HPDE6-E6E7 (cell line): ENCODE measurements at regions not wholly inside any gene's neighbourhood (a gene's known extent, or its start where the extent isn't known, plus 50 kb on each side); places are given as distances from the start of the nearest gene placed in this dataset.
"Not testable (repeated sequence)": the region's sequence is repeated elsewhere in the genome, so short reads cannot be mapped to it uniquely, and the experiment has no call there.

ENCODE experiments used
- DNase-seq: peaks from one replicate; pipeline ENCODE4 v3.0.0; 2011; ENCODE audit warnings: missing footprints; ENCODE audit errors: extremely low spot score

DNA sequence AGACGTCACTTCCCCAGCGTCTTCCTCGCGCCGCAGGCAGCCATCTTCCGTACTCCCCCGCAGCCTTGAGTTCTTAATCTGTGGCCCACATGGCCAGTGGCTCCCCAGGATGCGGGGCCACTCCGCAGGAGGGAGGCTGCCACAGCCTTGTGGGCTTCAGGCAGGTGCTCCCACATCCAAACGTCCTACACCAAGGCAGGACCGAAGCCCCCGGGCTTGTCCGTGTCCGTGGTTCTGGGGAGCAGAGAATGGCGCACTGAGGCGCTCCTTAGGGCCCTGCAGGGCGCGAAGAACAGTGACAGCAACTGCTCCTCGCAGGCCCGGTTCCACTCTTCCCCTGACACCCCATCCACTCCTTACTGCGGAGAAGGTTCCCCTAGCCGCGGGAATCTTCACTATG, 755.8 kb downstream of the PRIM2 start:
- no peak for DNase-seq

DNA sequence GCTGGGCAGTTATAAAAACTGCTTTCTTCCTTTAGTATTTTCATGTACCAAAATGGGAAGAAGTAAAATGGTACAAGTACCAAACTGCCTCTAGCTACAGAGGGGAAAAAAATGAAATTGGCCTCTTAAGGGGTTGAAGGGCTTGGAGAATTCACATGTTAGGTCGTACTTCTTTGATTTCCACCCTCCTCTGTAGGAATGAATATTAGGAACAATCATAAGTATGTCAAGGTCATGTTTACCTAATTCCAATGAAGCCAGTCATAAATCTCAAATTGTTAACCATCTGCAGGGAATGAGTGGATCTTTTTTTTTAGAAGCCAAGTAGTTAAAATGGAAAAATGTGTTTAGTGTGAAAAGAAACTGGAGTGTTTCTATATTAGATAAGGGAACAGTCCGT, 772.6 kb downstream of the PRIM2 start:
- not testable (repeated sequence) for DNase-seq

DNA sequence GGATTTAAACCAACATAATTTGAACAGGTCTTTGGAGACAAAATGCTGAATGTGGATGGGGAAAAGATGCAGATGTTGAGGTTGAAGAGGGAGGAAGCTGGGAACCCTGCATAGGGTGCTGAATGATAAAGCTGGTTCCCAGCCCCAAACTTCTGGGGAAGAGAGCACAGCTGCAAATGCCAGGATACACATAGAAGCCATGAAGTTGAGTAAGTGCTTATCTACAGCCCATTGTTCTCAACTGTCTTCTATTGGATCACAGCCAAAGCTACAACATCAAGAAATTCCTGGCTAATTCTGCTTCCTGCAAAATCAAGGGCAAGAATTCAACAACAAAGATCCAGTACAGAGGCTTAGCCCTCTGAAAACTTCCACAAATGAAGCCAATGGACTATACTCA, 779.8 kb downstream of the PRIM2 start:
- DNase-seq = not testable (repeated sequence)

DNA sequence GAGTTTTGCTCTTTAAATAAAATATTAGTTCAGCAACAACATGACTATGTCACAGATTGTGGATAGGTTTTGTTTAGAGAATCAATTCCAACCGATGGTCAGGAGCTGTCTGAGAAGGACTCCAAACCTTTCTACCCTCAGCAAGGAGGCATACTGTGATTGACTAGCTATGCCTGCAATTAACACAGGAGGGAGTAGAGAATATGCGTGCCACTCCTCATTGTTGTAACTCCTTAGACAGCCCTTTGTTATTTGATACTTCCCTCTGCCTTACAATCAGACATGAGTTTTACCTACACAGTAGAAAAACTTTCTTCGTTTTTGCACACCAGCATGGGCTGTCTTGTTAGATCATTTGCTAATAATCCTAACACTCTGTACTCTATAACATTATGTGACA, 796.5 kb downstream of the PRIM2 start:
- DNase-seq = no peak

DNA sequence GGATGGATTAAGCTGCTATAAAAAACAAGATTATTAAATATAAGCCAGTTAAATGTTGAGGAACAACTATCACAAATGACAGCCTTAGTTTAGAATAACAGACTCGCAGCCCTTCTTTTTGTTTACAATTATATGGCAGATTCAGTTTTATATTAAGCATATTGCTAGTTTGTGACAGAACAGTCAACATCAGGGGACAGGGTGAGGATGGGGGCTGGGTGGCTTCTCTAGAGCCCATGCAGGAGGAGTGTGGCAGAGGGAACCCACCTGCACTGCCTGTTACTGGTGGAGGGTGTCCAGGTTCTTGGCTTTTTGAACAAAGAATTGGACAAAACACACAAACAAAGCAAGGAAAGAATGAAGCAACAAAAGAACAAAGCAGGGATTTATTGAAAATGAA, 799.7 kb downstream of the PRIM2 start:
- DNase-seq = not testable (repeated sequence)

DNA sequence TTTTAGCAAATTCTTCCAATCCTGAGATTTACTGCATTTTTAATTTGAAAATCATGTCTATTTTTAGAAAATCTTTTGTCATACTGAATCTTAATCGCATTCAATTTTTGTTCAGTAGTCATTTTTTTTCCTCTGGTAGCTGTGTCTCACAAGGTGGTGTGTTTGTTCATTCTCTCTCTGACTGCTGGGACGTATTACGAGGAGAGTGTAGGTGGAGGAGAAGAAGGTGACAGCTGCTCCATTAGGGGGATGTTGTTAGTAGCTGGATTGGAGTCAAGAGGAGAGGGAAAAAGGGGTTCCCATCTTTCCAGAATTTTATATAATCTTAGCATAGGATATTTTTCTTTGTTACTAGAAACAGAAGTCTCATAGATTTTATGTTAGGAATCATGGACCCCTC, 804.2 kb downstream of the PRIM2 start:
- DNase-seq = not testable (repeated sequence)

DNA sequence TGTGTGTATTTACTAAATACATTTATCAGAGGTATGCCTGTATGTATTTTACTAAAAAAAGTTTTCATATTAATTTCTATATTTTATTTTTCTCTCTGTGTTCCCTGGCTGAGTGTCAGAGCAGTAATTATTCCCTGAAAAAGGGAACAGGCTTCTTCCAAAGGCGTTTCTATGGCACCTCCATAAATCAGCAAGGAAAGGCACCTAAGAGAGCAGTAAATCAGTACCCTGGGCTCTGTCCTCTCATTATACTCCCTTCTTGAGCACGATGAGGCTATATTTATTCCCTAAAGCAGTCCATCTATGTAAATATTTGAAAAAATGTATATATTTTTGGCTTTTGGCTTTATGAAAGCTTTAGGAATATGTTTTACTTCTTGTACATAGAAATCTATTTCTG, 806.3 kb downstream of the PRIM2 start:
- DNase-seq = not testable (repeated sequence)

DNA sequence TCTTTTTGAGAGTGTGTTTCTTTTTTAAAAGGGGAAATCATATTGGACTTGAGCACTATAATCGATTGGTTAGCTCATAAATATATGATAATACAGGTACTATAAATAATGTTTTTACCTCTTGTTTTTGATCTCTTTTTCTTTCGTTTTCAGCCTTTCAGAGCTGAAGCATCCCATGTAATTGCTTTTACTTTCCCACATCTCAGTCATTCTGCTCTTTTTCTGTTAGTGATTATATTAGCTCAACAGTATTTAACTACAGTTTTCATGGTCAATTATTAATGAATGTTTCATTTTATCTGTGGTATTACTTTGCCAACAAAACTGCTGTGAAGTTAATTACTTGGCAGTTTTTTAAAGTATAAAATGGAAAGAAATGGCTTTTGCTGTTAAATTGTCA, 811.1 kb downstream of the PRIM2 start:
- DNase-seq = not testable (repeated sequence)

DNA sequence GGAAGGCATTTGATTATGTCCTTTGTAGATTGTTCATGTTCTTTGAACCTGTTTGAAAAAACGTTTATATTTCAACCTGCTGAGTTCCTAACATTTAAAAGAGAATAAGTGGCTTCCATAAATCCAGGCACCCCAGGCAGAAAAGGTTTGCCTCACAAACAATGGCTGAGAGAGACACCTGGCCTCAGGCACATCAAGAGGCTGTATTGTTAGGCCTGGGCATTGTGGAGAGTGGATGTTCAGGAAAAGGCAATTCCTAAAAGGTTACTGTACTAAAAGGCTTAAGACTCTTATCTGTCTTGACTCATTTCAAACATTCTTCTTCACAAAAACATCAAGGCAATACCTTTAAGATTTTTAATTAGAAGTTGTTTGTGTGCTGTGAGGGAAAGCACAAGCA, 811.7 kb downstream of the PRIM2 start:
- DNase-seq = not testable (repeated sequence)

DNA sequence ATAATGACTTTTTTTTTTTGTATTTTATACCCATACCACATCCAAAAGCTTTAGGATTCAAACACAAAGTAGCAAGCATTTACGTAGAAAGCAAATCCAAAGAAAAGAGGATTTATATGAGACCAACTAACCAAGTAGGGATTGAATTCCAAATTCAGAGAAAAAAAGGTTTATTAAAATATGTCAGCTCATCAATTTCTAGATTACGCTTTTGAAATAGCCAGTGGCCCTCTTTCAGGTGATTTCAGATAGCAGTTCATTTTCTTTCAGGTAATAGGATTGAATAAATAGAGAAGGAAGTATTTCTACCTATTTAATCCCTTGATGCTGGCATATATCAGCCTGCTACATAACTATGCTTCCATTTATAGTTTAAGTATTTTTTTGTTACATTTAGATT, 822.3 kb downstream of the PRIM2 start:
- DNase-seq = not testable (repeated sequence)

DNA sequence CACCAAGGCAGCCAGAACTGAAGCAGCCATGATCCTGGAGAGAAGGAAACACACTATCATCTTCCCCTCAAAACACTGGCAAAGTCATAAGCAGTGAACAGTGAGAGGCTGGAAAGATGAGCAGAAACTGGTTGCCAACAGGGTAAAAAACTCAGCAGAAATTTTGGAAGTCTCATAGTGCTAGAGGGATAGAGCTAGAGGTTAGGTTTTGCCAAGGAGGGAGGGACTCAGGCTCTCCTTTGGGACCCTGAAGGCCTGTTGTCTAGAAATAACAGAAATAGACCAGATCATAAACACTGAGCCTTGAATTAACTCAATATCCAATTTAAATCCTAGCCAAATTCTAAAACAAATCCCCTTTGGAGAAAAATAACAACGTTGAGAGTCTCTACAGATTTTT, 853.6 kb downstream of the PRIM2 start:
- DNase-seq = not testable (repeated sequence)

DNA sequence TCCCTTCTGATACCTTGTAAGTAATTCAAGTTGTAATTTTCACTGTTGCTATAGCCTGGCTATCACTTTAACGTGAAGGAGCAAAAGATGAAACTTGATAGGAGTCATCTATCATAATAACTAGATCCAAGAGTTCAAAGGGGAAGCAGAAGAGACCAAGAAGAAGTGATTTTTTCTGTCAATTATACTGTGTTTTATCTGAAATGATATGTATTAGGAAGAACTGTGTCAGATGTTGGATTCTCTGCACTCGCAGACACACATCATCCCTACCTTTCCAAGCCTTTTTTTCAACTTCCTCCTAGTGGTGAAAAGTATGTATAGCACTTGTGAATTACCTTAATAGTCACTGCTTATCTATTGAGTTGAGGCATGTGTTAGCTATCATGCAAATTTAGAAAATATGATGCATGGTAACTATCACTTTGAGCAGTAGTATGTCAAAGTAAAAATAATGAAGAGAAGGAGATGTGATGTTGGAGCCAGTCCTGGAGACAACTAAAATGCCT, 864.2 kb downstream of the PRIM2 start:
- not testable (repeated sequence) for DNase-seq

DNA sequence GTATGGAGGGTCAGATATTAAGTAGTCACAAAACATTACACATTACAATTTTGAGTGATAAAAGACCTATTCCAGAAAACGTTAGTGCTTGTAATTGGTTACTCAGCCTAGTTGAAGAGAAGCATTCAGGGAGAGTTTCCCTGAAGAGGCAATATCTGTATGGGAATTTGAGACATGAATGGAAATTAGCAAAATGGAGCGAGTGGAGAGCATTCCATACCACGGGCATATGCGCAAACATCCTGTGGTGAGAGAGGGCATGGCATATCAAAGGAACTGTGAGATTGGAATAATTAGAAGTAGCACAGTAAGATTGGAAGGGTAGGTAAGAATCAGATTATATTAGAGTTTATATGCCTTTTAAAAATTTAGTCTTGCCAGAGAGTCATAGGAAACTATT, 867.9 kb downstream of the PRIM2 start:
- DNase-seq = not testable (repeated sequence)

DNA sequence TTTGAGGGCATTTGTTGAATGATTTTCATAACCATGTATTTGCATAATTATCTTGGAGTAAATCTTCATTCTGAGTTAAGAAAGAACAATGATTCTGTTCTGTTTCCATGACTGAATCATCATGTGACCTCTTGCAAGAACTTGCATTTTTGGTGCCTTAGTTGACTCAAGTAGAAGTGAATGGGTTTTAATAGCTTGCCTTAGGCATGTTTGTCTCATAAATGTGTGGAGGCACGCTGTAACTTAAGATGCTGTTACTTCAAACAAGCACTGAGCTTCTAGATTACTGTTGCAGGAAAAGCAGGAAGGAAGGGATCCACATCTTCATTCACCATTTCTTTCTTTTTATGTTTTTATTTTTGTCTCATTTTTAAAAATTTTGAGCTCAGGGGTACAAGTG, 875.8 kb downstream of the PRIM2 start:
- DNase-seq = peak; percentile 0

DNA sequence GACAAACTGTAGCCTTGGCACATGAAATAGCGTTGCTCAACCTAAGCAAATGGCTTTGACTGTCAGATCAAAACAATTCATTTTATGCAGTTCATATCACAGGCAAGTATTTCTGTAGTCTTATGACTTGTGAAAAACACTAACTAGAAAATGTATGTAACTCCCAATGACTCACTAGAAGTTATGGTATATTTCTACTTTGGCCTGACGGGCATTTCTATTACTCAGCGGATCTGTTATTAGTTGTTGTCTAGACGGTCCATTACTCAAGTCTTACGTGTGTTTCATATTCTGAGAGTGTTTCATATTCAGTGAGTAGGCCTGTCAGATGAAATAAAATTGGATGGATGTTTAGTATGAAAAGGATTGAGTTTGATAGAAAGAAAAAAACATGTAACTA, 880.9 kb downstream of the PRIM2 start:
- peak; percentile 9 for DNase-seq

DNA sequence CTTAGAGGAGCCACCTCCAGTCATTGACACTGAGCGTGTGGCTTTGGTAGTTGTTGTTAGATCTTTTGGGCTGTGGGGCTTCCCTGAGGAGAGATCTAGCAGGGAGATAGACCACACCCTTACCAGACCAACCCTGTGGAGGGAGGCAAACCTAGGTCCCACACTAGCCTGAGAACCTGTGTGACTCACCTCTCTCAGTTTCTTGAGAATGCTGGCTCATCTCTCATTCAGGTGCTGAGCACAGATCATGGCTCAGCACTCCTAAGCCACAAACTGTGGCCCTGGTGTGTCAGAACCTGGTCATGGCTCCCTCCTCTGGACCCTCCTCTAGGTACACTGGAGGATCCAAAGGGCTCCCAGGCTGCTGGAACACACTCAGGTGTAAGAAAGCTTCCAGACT, 919.7 kb downstream of the PRIM2 start:
- not testable (repeated sequence) for DNase-seq

DNA sequence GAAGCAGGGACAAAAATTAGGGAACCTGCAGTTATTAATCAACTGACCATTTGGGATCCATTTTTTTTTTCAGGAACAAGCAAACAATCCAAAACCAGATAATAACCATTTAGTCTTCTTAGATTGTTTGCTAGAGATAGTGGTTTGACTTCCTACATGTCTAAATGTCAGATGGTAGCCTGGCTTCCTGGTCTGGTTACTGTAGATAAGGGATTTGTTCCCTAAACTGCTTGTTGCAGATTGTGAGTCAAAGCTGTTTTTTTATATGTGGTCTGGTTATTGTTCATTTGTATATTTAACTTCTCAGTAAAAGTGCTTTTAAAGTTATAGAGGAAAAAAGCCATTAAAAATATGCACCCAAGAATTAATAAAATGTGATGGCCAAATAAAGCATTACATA, 921.0 kb downstream of the PRIM2 start:
- not testable (repeated sequence) for DNase-seq

DNA sequence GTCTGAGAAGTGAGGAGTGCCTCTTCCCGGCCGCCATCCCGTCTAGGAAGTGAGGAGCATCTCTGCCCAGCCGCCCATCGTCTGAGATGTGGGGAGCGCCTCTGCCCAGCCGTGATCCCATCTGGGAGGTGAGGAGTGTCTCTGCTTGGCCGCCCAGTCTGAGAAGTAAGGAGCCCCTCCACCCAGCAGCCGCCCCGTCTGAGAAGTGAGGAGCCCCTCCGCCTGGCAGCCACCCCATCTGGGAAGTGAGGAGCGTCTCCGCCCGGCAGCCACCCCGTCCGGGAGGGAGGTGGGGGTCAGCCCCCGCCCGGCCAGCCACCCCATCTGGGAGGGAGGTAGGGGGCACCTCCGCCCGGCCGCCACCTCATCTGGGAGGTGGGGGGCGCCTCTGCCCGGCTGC, 940.2 kb downstream of the PRIM2 start:
- DNase-seq = not testable (repeated sequence)

DNA sequence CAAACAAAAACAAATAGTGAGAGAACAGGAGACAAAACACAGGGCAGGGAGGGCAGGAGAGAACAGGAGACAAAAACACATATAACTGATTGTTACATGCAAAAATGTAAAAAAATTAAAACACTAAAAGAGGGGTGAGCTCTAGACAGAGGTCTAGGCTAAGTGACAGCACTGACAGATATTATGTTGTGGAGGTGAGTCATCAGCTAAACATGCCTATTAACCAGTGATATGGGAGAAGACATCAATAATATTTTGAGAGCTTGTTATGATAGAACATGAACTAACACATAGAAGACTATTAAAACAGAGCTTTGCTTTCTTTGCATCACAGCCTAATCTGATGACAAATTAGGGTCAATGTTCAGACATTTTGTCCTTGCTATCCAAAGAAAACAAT, 972.7 kb downstream of the PRIM2 start:
- DNase-seq = no peak

DNA sequence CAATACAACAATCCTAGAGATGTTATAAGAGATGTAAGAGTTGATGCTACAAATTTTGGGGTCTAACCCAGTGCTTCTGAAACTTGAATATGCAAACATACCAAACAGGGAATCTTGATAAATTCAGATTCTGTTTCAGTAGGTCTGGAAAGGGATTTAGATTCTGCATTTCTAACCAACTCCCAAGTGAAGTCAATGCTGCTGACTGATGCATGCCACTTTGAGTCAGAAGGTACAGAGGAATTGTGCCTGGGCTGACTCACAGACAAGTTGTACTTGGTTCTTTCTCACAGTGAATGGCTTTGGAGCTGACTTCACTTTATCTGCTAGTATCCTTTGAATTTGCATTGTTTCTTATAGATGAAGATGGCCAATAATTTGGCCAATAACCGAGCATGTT, 973.9 kb downstream of the PRIM2 start:
- DNase-seq = not testable (repeated sequence)

DNA sequence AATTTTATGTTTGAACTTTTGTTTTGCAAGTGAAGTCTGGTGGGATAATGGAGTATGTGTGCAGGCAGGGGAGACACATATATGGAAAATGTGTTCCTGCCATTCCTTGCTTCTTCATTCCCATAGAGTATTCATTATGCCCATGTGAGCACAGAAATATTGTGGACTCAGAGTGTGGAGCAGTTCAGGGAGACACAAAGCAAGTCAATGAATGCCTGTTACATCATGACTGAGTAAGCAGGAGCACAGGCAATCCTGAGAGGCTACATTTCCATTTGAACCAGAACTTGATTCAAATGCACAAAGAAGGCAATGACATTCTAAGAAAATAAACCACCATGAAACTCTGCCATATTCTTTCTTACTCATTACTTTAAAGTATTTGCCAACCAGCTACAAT, 990.5 kb downstream of the PRIM2 start:
- DNase-seq = not testable (repeated sequence)

DNA sequence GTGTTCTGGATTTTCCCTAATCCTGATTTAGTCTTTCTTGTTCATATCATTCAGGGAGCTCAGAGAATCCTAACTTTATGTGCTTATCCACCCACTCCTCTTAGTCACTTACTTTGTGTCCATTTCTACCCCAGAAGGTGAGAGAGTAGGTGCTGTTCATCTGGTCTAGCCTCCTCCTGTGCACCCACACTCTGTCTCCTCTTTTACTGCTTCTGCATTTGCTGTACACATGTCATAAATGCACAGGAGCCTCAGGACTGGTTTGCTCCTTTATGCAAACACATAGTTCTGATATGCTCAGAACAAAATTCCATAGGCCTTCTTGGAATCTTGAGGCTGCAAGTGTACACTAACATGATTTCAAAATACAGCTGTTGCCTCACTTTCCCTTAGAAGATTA, 1014.7 kb downstream of the PRIM2 start:
- DNase-seq = not testable (repeated sequence)

DNA sequence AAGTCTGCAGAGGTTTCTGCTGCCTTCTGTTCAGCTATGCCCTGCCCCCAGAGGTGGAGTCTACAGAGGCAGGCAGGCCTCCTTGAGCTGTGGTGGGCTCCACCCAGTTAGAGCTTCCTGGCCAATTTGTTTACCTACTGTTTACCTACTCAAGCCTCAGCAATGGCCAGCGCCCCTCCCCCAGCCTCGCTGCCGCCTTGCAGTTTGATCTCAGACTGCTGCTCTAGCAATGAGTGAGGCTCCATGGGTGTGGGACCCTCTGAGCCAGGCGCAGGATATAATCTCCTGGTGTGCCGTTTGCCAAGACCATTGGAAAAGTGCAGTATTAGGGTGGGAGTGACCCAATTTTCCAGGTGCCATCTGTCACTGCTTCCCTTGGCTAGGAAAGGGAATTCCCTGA, 1024.9 kb downstream of the PRIM2 start:
- not testable (repeated sequence) for DNase-seq

DNA sequence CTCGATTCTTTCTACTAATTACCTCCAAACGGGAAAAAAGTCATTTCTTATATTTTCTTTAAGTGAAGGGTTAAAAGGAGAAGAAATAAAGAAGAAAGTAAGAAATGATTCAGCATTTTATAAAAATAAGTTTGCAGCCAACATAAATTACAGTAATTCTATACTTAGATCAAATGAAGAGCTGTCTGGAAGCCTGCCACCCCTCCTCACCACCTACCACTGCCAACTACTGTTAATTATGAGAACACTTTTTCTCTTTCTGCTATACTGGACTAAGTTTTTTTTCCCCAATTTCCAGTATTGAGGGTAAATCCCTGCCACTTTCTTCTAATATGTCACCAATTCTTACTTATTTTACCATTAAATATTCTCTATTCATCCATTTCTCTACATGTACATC, 1030.1 kb downstream of the PRIM2 start:
- DNase-seq = not testable (repeated sequence)
